ENCODE measurements at regions not wholly inside any gene's neighbourhood (a gene's known extent, or its start where the extent isn't known, plus 50 kb on each side); places are given as distances from the start of the nearest gene placed in this dataset.

DNA sequence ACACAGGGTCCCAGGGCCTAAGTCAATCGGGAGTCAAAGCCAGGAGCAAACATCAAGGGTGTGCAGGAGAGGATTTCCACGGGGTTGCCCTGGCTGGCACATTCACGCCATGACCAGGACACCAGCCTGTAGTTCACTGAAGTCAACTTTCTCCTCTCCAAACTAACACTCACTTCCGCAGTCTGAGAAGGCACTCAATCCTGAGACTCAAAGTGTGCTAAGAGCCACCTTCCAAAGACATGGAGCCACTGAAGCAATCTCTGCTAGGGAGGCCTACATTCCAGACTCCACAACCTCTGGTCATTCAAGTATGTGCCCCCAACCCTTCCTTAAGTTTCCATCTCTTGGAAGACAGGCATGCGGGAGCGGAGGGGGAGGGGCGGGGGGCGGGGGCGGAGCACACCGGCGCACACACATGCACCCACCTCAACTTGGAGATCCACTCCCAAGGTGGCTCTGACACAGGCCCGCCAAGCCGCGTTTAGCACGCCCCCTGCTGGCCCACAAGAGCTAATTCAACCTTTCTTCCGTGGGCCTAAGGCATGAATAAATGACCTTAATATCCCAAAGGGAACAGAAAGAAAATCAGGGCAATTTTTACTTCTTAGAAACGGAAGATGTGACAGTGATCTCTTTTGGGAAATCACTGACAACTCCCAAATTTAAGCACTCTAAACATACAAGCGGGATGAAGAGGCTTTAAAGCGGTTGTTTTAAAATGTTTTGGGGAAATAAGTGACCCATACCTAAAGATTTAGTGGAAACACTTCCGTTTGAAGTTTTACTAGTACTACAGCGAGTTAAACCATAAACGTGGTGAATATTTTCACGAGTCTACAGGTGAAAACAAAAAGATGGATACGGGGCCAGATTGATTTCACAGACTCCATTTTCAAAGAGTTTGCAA, 162.5 kb upstream of the CHRNA7 start:
- ChIA-PET POLR2A (no interaction called here), CTCF (interaction anchor here (0.6 to 1.7 kb wide), 7 partner anchors 20 to 1318 kb away, joined by 3 to 7 read pairs (median 3); no protein-coding TSS in a partner anchor)
- H3K27ac ChIP-seq (ENCODE audit: low read depth, low read length), result no peak overlapping the region
- no peaks in the 10 kb centered on the region; the same call in 1 of the 2 replicates for H3K9me3 ChIP-seq (ENCODE audit: control insufficient read depth, insufficient read depth, low read length)
- H3K27me3 ChIP-seq (ENCODE audit: control insufficient read depth, insufficient read depth, low read length), result peaks cover 10% of the 10 kb centered on the region
- no peak for DNase-seq (ENCODE audit: low read depth, low spot score)
- TF ChIP-seq, protein P1, sequence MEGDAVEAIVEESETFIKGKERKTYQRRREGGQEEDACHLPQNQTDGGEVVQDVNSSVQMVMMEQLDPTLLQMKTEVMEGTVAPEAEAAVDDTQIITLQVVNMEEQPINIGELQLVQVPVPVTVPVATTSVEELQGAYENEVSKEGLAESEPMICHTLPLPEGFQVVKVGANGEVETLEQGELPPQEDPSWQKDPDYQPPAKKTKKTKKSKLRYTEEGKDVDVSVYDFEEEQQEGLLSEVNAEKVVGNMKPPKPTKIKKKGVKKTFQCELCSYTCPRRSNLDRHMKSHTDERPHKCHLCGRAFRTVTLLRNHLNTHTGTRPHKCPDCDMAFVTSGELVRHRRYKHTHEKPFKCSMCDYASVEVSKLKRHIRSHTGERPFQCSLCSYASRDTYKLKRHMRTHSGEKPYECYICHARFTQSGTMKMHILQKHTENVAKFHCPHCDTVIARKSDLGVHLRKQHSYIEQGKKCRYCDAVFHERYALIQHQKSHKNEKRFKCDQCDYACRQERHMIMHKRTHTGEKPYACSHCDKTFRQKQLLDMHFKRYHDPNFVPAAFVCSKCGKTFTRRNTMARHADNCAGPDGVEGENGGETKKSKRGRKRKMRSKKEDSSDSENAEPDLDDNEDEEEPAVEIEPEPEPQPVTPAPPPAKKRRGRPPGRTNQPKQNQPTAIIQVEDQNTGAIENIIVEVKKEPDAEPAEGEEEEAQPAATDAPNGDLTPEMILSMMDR (IDR thresholded peaks at IDR 0.05; ENCODE audit: low read depth, low read length), result peak; percentile 75
- H3K4me3 ChIP-seq (ENCODE audit: low read depth, low read length), result no peak overlapping the region

DNA sequence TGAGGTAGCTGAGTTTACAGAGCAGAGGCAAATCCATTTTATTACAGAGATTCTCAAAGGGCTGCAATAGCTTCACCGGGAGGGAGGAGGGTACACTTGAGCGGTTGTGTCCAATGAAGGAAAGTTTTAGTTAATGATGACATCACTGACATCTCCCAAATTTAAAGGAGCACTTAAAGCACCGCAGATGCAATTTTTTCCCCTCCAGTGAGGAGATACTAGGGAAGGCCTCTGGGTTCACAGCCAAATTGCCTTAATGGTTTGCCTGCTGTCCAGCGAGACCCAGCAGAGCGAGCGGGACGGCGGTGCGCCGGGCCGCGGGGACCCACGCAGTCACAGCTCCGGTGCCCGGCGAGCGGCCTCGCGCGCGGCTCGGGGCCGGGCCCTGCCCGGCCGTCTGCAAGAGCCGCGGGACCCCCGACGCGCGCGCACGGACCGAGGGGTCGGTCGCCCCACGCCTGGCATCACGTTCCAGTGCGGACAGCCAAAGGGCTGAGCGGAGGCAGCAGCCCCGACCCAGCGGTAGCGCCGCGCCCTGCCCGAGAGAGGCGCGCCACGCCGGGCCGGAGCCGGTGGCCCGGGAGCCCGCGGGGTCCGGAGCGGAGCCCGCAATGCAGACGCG, 160.5 kb upstream of the CHRNA7 start:
- H3K9me3 ChIP-seq (ENCODE audit: control insufficient read depth, insufficient read depth, low read length), result no peaks in the 10 kb centered on the region; the same call in 1 of the 2 replicates
- no peak overlapping the region for H3K27ac ChIP-seq (ENCODE audit: low read depth, low read length)
- H3K27me3 ChIP-seq (ENCODE audit: control insufficient read depth, insufficient read depth, low read length), result peaks cover 10% of the 10 kb centered on the region
- ChIA-PET POLR2A (no interaction called here), CTCF (interaction anchor here (1.1 kb wide), 1 partner anchor 298 kb away, joined by 3 read pairs; no protein-coding TSS in a partner anchor)
- TF ChIP-seq, protein P1 (IDR thresholded peaks at IDR 0.05; ENCODE audit: low read depth, low read length), result no peak
- DNase-seq (ENCODE audit: low read depth, low spot score), result no peak
- peak overlapping the region; percentile 64 for H3K4me3 ChIP-seq (ENCODE audit: low read depth, low read length)

DNA sequence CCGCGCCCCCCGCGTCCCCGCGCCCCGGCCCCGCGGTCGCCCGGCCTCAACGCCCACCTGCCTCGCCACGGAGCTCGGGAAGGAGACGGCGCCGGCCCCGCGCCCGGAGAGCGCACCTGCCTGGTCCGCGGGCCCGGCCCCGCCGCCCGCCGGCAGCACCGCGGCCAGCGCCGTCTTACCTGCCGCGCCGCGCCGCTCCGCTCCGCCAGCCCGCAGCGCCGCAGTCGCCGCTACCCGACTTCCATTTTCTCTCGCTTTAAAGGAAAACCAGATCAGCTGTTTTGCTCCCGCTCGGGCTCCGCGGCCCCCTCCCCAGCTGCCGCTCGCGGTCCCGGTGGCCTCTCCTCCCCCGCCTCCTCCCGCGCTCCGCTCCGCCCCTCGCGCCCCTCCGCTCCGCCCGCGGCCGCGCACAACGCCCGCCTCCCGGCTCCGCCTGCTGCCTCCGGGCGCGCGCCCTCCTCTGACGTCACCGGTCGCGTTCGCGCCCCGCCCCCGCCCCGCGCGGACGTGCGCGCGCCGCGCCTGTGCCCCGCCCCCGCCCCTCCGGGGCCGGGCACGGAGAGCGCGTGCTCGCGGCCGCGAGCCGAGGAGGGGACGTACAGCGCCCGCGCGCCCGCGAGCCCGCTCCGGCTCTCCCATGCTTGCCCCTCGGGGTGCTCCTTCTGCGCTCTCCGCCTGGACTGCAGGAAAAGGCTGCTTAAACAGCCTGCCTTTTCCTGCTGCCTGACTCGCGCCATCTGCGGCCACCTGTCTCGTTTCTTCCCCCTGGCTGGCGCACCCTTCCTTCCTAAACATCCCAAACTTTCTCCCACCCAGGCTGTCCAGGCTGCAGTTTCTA, 159.8 kb upstream of the CHRNA7 start, which contains the start of gene OTUD7A:
Gene OTUD7A, minus strand, starts transcription at position 346 of the 838 bp plus-strand sequence.
- TF ChIP-seq, protein P1 (IDR thresholded peaks at IDR 0.05; ENCODE audit: low read depth, low read length), result no peak
- H3K27me3 ChIP-seq (ENCODE audit: control insufficient read depth, insufficient read depth, low read length), result peaks cover 10% of the 10 kb centered on the region
- ChIA-PET CTCF (interaction anchor here (1.1 kb wide), 1 partner anchor 299 kb away, joined by 3 read pairs; no protein-coding TSS in a partner anchor), POLR2A (no interaction called here)
- peak within 1 kb of the TSS; percentile 64 for H3K4me3 ChIP-seq (ENCODE audit: low read depth, low read length)
- DNase-seq (ENCODE audit: low read depth, low spot score), result no peak
- no peak within 1 kb of the TSS for H3K27ac ChIP-seq (ENCODE audit: low read depth, low read length)
- H3K9me3 ChIP-seq (ENCODE audit: control insufficient read depth, insufficient read depth, low read length), result no peaks in the 10 kb centered on the region; the same call in 1 of the 2 replicates

DNA sequence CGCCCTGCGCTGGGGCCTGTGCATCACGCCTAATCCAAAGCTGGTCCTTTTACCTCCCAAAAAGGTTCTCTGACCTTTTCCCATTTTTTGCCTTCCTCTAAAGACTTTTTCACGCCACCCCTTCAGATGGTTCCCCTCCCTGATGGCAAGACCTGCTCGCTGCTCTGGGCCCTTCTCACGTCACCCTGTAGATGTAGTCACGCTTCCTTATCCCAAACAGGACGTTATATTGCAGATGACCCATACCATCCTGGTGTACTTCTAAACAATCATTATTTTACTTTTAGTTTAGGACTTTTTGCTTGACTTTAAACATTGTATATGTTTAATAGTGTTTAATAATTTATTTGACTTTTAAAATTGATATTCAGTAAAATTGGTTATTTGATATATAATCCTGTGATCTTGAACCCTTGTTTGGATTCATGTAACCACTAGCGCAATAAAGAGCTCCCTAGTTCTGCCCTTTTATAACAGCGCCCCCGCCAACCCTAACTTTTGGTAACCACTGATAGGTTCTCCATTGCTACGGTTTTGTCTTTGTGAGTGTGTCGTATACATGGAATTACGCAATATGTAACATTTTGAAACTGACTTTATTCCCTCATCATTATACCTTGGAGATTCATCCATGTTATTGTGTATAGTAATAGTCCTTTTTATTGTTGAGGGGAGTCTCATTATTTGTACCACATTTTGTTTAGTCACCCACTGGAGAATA, 159.0 kb upstream of the CHRNA7 start:
- Histone ChIP-seq H3K27me3 (ENCODE audit: control insufficient read depth, insufficient read depth, low read length) (peaks cover 10% of the 10 kb centered on the region), H3K9me3 (ENCODE audit: control insufficient read depth, insufficient read depth, low read length) (no peaks in the 10 kb centered on the region; the same call in 1 of the 2 replicates), H3K27ac (ENCODE audit: low read depth, low read length) (no peak overlapping the region), H3K4me3 (ENCODE audit: low read depth, low read length) (peak overlapping the region; percentile 62)
- TF ChIP-seq, protein P1 (IDR thresholded peaks at IDR 0.05; ENCODE audit: low read depth, low read length), result no peak
- POLR2A ChIA-PET, result no interaction called here
- CTCF ChIA-PET, result no interaction called here
- no peak for DNase-seq (ENCODE audit: low read depth, low spot score)
